Sigmoid colon (tissue), 6 donors: ENCODE measurements at regions not wholly inside any gene's neighbourhood (a gene's known extent, or its start where the extent isn't known, plus 50 kb on each side); places are given as distances from the start of the nearest gene placed in this dataset.

ENCODE experiments used
- DNase-seq: peaks from one replicate; pipeline ENCODE4 v3.0.0-alpha.2; 2019
- H3K27ac ChIP-seq, 4 donors: fragments of 200-600 bp; sonication (generic); one replicate each; pipeline ENCODE4 v1.5.1; 2016 to 2019; ENCODE audit warnings: mild to moderate bottlenecking in 1 of 4
- H3K27me3 ChIP-seq, 3 donors: fragments of 200-600 bp; sonication (generic); one replicate each; pipeline ENCODE4 v1.5.1; 2019; ENCODE audit warnings: mild to moderate bottlenecking in 1 of 3
- H3K36me3 ChIP-seq, 4 donors: fragments of 200-600 bp; sonication (generic); one replicate each; pipeline ENCODE4 v1.5.1; 2016 to 2019
- H3K4me1 ChIP-seq, 4 donors: fragments of 200-600 bp; sonication (generic); one replicate each; pipeline ENCODE4 v1.5.1; 2017 to 2019
- H3K4me3 ChIP-seq, 4 donors: fragments of 200-600 bp; sonication (generic); one replicate each; pipeline ENCODE4 v1.5.1; 2017 to 2019; ENCODE audit warnings: mild to moderate bottlenecking in 2 of 4, moderate library complexity in 1 of 4
- H3K9me3 ChIP-seq, 4 donors: fragments of 200-600 bp in 3 of 4; sonication (generic) in 3 of 4; one replicate each; pipeline versions ENCODE4 v1.5.1 to v1.6.1; 2013 to 2019
- EP300 ChIP-seq, 4 donors: sonication (generic); formaldehyde crosslinking; IDR thresholded peaks; one replicate each; pipeline ENCODE4 v1.6.1; 2017; ENCODE audit warnings: antibody characterized with exemption in 4 of 4
- POLR2A ChIP-seq, 2 donors: fragments of 450-650 bp; IDR thresholded peaks; one replicate each; pipeline ENCODE4 v1.6.1; 2016; ENCODE audit warnings: antibody characterized with exemption in 2 of 2, mild to moderate bottlenecking in 2 of 2, moderate library complexity in 2 of 2
- POLR2AphosphoS5 ChIP-seq, 4 donors: sonication (generic); formaldehyde crosslinking; IDR thresholded peaks; one replicate each; pipeline ENCODE4 v1.6.1; 2017; ENCODE audit warnings: antibody characterized with exemption in 4 of 4
- WGBS, 2 donors: extraction: QIAGEN DNeasy Blood & Tissue Kit; methylation state at CpG; one replicate each; pipeline ENCODE4 v1.1.7; 2013; 5-methylcytosine and 5-hydroxymethylcytosine counted together
- intact Hi-C: fragments of 100-400 bp; cut with DNase I; formaldehyde crosslinking; loops from one replicate; pipeline ENCODE4 v1.15.1; 2023
- TF ChIP-seq, protein P1 (sequence below), 4 experiments: fragments of 450-650 bp in 3 of 4; fragments of 200-600 bp in 1 of 4; IDR thresholded peaks; one replicate each; pipeline ENCODE4 v1.5.1; 2016 to 2019; ENCODE audit warnings: antibody characterized with exemption in 4 of 4, mild to moderate bottlenecking in 3 of 4, moderate library complexity in 2 of 4
- donor health status: healthy with polysubstance abuse.
- donor health status: healthy.

DNA sequence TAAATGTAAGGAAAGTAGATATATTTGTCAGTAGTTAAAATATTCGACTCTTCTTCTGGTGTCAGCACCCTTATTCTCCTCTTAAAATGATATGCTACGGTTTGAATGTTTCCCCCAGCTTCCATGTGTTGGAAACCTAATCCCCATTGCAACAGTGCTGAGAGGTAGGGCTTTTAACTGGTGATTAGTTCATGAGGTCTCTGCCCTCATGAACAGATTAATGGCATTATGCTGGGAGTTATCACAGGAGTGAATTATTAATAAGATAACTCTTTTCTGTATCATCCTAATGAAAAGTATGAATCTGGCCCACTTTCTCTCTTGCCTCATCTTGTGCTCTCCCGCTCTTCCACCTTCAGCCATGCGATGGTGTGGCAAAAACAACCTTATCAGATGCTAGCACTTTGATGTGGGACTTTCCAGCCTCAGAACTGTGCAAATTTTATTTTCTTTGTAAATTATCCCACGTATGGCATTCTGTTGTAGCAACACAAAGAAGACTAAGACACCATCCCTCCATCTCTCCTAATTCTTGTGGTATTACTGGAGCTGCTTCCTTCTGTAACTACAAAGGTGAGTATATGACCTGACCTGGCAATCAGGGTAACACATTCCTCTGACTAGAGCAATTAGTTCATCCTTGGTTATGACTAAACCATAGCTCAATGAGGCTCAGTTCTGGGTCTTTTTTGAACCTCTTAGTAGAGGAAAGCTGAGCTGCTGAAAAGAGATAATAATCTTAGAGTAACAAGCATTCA lies 171.1 kb upstream of the TMEM196 start:
- Histone ChIP-seq H3K36me3 (no peaks in the 10 kb centered on the region), H3K4me3 (no peak overlapping the region), H3K27ac (no peak overlapping the region), H3K4me1 (no peaks in the 10 kb centered on the region), H3K9me3 (no peaks in the 10 kb centered on the region), H3K27me3 (no peaks in the 10 kb centered on the region)
- WGBS, 2 donors, result 78 to 85% methylated on average over 5 of the region's 5 CpGs
- TF ChIP-seq, protein P1, sequence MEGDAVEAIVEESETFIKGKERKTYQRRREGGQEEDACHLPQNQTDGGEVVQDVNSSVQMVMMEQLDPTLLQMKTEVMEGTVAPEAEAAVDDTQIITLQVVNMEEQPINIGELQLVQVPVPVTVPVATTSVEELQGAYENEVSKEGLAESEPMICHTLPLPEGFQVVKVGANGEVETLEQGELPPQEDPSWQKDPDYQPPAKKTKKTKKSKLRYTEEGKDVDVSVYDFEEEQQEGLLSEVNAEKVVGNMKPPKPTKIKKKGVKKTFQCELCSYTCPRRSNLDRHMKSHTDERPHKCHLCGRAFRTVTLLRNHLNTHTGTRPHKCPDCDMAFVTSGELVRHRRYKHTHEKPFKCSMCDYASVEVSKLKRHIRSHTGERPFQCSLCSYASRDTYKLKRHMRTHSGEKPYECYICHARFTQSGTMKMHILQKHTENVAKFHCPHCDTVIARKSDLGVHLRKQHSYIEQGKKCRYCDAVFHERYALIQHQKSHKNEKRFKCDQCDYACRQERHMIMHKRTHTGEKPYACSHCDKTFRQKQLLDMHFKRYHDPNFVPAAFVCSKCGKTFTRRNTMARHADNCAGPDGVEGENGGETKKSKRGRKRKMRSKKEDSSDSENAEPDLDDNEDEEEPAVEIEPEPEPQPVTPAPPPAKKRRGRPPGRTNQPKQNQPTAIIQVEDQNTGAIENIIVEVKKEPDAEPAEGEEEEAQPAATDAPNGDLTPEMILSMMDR (IDR thresholded peaks at IDR 0.05), result no peak
- intact Hi-C loops, result no loop called here
- no peak for DNase-seq

DNA sequence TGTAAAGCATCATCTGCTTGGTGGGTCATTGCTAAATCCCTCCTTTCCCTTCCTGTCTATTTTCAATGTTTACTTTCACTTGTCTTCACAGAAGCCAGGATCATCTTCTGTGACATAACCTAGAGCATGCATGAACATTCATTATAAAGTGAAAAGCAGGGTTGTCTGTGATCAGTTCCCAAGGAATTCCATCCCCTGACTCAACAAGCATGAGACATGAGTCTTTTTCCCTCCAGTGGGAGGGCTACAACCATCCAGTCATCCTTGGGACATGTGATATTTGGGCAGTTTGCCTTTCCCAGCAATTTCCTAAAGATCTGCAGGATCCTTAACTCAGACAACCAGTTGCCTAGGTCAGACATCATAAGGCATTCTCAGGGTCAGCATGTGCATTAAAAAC lies 166.3 kb upstream of the TMEM196 start:
- Histone ChIP-seq H3K9me3 (peaks cover 0 to 4% (median 1%) of the 10 kb centered on the region in 4 donors), H3K36me3 (no peaks in the 10 kb centered on the region), H3K4me1 (no peaks in the 10 kb centered on the region), H3K27ac (no peak overlapping the region), H3K4me3 (no peak overlapping the region), H3K27me3 (no peaks in the 10 kb centered on the region)
- intact Hi-C loops, result no loop called here
- no peak for TF ChIP-seq POLR2A (IDR thresholded peaks at IDR 0.05)
- TF ChIP-seq EP300 (IDR thresholded peaks at IDR 0.05), result no peak
- TF ChIP-seq POLR2AphosphoS5 (IDR thresholded peaks at IDR 0.05), result no peak
- TF ChIP-seq, protein P1 (IDR thresholded peaks at IDR 0.05), result no peak
- no peak for DNase-seq

DNA sequence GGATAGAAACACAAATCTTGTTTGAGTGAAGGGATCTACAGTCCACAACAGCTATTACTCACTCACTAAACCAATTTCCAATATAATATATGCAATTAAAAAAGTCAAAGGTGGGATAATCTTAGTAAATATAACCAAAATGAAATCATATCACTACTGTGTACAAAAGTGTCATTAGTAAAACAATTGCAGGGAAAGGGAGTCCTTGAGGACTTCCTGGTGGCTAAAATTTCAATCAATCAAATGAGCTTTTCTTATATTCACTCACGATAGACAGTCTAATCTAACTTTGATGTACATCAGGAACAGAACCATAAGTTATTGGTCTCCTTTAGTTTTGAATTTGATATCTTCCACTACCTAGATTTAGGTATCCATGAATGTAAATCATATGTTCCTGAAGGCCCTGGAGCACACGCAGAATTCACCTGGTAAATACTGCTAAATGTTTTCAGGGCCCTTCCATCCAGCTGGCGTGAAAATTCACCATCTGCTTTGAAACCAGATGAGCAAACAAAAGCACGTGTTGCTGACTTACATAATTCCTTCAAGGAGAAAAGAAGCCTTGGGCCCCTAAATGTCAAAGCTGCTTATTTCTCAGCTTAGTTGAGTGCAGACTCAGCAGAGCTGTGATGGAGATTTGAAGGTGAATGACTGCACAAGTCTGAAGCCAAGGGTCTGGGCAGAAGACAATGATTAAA lies 159.3 kb upstream of the TMEM196 start:
- no peak overlapping the region for H3K4me3 ChIP-seq
- TF ChIP-seq, protein P1 (IDR thresholded peaks at IDR 0.05), result no peak
- TF ChIP-seq EP300 (IDR thresholded peaks at IDR 0.05), result no peak
- intact Hi-C loops, result no loop called here
- peaks cover 0 to 4% (median 0%) of the 10 kb centered on the region in 4 donors for H3K9me3 ChIP-seq
- H3K27ac ChIP-seq, result no peak overlapping the region
- H3K27me3 ChIP-seq, result no peaks in the 10 kb centered on the region
- H3K36me3 ChIP-seq, result no peaks in the 10 kb centered on the region
- H3K4me1 ChIP-seq, result peaks cover 0 to 4% (median 0%) of the 10 kb centered on the region in 4 donors
- DNase-seq, result no peak
- 24 to 71% methylated on average over 4 of the region's 4 CpGs for WGBS, 2 donors

GRCh38 chr7:19930851-19931250 lies 157.4 kb upstream of the TMEM196 start:
- TF ChIP-seq EP300 (IDR thresholded peaks at IDR 0.05) (no peak), POLR2A (IDR thresholded peaks at IDR 0.05) (no peak)
- H3K4me1 ChIP-seq, result peaks cover 0 to 4% (median 0%) of the 10 kb centered on the region in 4 donors
- 61 to 87% methylated on average over 2 of the region's 2 CpGs for WGBS, 2 donors
- H3K27me3 ChIP-seq, result no peaks in the 10 kb centered on the region
- peaks cover 0 to 4% (median 0%) of the 10 kb centered on the region in 4 donors for H3K9me3 ChIP-seq
- H3K4me3 ChIP-seq, result no peak overlapping the region
- no peaks in the 10 kb centered on the region for H3K36me3 ChIP-seq
- DNase-seq, result no peak
- no peak overlapping the region for H3K27ac ChIP-seq
- intact Hi-C loops, result no loop called here

GRCh38 chr7:19930051-19930450 lies 156.6 kb upstream of the TMEM196 start:
- no peak overlapping the region for H3K4me3 ChIP-seq
- no peak for DNase-seq
- intact Hi-C loops, result no loop called here
- WGBS, 2 donors, result 48 to 68% methylated on average over 1 of the region's 1 CpG
- H3K27me3 ChIP-seq, result no peaks in the 10 kb centered on the region
- TF ChIP-seq, protein P1 (IDR thresholded peaks at IDR 0.05), result no peak
- TF ChIP-seq POLR2A (IDR thresholded peaks at IDR 0.05), result no peak
- TF ChIP-seq POLR2AphosphoS5 (IDR thresholded peaks at IDR 0.05), result no peak
- TF ChIP-seq EP300 (IDR thresholded peaks at IDR 0.05), result no peak
- no peaks in the 10 kb centered on the region for H3K9me3 ChIP-seq
- no peaks in the 10 kb centered on the region for H3K36me3 ChIP-seq
- H3K27ac ChIP-seq, result no peak overlapping the region
- peaks cover 0 to 4% (median 0%) of the 10 kb centered on the region in 4 donors for H3K4me1 ChIP-seq
